SIG-M5 (cell line): ENCODE measurements at regions not wholly inside any gene's neighbourhood (a gene's known extent, or its start where the extent isn't known, plus 50 kb on each side); places are given as distances from the start of the nearest gene placed in this dataset.
"Not testable (repeated sequence)": the region's sequence is repeated elsewhere in the genome, so short reads cannot be mapped to it uniquely, and the experiment has no call there.

Experiments used
- DNase-seq: peaks from one replicate; lab custom pipeline; 2025; lab: John Stamatoyannopoulos, UW

DNA sequence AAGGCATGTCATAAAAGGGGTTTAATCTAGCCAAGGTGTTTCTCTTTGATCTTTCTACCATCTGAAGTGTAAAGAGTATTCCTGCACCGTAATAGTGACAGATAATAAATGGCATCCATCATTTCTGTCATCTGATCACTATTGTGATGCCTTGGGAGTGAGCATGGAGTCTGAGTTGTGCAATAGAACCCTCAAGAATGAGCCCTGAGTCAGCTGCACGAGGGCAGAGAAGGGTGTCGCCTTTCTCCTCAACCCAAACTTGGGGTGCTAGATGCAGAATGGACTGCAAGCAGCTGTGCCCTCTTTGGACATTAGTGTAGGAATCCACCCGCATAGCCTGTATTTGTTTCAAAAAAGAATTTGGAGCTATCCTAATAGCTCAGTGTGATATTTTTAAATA, 115.2 kb downstream of the ZNF37A start:
- DNase-seq: no peak

DNA sequence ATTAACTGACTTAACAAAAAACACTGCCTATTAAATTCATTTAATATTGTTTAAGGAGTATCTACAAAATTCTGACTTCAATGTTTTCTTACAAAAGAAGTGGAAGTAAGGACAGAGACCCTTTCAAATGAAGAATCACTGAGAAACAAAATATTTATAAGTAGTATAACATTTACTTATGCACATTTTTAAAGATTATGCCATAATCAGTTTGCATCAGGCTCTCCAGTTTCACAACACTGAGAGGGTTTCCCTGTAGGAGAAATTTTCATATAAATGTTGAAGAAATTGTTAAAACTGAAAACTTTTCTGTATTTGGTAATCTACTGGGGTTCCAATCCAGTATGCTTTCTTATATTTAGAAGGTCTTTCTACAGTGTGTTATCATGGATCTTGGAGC, 115.6 kb downstream of the ZNF37A start:
- DNase-seq: not testable (repeated sequence)

DNA sequence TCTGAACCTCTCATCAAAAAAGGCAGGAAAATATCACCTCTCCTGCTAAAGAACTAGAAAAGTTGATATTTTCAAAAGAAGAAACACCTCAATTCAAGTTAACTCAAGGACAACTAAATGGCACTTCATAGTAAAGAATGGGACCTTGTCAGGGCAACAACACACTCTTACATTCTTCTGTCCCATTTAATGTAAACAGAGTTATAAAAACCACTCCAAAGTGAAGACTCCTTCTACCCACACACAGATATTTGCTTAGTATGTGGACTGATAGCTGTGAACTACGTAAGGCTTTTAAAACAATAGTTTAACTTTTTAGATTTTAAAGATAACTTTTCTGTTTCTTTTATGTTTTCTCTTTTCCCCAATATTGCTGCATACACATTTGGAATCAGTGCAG, 118.3 kb downstream of the ZNF37A start:
- DNase-seq: no peak

DNA sequence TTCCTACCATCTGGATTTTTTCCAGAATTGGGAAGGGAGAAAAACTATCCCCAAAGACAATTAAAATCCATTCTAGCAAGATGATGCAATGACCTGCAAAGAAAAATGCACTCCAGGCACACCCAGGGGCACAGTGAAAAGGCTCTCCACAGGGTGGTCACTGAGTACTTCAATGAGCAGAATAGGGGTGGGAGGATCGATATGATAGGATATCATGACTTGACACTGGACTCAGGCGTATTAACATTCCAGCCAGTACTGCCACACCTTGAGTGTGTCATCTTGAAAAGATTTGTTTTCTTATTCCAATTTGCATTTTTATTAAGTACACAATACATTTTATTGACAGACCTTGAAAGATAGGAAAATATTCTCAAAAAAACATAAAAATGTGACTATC, 132.2 kb downstream of the ZNF37A start:
- DNase-seq: no peak

DNA sequence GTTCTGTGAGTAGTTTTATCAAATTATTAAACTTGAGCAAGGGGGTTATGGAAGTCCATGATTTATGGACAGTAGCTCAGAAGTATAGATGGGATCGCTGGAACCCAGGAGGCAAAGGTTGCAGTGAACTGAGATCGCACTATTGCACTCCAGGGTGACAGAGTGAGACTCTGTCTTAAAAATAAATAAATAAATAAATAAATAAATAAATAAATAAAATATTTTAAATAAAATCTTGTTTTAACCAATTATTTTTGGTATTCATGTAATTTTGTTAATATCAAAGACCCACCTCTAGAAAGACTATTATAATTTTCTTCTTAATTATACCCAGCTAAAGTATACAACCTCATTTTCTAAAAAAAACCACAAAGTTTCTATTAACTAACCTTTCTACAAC, 134.3 kb downstream of the ZNF37A start:
- no peak for DNase-seq

DNA sequence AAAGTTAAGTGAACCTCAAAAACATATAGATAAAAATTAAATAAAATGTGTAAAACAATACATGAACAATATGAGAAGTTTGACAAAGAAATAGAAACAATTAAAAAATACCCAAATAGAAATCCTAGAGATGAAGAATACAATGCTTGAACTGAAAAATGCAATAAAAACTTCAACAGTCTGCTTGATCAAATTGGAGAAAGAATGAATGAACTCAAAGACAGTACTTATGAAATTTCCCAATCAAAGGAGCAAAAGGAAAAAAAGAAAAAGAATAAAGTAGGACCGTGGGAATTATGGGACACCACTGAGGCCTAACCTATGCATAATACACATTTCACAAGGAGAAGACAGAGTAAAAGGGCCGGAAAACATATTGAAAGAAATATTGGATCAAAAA, 144.3 kb downstream of the ZNF37A start:
- not testable (repeated sequence) for DNase-seq

DNA sequence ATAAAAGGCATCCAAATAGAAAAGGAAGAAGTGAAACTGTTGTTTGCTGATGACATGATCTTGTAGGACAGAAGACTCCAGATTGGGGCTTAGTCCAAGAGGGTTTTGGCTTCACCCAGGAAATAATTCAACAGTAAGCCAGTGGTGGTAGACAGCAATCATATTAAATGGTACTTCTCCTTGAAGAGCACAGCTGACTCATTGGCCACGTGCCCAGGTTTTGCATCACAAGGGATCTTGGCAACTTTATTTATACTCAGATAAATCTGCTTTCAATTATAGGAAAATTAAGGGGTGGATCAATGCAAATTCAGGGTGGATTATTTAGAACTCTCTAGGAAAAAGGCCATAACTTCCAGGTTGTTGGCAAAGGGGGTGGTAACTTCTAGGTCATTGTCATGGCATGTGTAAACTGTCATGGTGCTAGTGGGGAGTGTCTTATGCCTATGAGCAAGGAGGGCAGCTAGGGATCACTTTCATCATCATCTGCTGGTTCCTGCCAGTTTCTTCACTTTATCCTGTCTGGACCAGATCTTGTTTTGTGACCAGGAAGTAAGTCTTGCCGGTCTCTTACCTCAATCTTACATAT, 148.0 kb downstream of the ZNF37A start:
- DNase-seq: not testable (repeated sequence)

DNA sequence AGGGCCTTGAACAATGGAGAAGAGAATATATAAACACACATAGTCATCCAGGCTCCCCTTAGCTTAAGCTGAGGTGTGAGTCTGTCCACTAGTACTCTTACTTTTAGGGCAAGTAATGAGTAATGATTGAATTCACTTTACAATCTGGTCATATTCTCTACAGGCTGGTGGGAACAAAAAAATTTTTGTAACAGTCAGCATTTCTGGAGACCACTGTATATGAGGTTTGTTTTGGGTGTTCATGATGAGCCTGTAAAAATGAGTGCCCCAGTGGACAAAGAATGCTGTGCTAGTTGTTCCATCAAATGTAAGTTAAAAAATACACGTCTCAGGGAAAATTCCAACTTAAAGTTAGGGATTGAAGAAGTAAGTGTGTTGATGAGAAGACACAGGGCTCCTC, 154.0 kb downstream of the ZNF37A start:
- DNase-seq: not testable (repeated sequence)

DNA sequence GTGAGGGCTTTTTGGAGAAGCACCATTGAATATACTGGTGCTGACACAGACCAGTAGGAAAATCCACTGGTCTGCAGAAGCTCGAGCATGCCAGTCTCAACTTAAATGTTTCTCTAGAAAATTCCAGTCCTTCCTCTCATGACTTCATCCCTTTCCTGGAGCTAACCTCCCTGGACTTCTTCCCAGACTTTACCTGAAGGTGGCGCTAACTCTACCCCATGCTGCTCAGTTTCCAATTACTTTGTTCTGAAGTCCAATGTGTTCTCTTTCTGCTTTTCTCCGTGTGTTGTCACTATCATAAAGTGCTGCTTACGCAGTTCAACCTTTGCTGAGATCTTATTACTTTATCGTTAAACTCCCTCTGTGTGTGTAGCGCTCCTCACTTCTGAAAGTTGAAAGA, 158.4 kb downstream of the ZNF37A start:
- not testable (repeated sequence) for DNase-seq

DNA sequence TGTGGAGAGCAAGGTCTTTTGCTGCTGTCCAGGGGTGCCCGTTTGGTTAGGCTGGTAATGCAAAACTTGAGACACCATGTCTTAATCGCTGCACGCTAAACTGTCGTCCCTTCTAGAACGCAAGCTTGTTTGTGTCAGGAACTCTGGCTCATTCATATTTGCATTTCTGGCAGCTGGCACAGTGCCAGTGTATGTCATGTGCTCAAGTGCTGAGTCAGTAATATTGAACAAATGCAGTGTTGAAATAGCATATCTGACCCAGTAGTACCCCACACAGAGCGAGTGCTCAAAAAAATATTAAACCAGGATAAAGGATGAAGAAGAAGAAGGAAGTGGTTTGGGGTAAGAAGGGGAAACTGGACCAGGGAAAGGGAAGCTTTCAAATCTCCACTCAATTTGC, 173.4 kb downstream of the ZNF37A start:
- DNase-seq: not testable (repeated sequence)

DNA sequence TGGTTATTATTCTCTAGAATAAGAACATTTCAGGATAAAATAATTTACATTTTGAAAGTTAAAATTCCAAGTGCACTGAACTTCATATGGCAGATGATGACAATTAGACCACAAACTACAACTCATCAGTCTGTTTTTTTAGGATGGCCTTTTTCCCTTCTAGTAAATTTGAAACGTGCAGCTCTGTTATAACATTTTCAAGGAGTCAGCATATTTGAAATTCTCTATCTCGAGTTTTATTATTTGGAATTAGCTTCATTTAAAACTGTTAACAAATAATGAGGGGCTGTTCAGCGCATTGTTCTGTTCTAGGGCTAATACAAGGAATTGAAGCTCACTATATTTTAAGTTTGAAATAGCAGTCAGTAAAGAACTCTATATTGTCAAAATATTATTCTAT, 176.9 kb downstream of the ZNF37A start:
- DNase-seq: not testable (repeated sequence)

DNA sequence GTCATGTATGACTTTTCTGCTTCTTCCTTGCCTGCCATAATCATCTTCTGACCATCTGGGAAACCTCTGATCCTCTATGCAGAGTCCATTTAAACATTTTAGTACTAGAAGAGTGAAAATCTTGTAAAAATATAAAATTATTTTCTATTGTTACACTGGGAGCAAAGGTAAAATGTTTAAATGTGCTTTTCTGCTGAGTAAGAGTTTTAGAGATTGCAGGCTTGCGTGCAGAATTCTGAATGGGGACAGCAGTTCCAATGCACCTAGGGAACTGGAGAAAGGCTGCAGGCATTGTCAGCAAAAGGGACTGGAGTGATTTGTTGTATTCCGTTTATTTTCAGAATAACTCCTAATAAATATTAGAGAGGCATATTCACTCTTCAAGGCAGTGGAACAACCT, 180.7 kb downstream of the ZNF37A start:
- DNase-seq: not testable (repeated sequence)

DNA sequence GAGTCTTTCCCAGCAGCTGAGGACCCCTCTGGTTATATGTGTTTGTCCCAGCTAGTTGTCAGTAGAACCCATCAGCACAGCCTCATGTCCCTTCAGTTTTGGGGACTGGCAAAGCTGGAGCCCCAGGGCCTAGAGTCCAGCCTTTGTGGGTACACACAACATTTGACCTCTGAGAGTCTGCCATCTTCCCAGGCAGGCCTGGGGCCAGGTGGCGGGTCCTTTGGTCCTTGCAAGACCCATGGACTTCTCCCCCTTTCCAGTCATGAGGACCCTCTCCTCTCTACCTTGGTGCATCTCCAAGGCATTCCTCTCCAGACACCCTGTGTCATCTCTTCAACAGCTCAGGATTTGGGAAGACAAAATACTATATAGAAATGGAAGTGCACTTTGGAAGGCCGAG, 198.4 kb downstream of the ZNF37A start:
- DNase-seq: not testable (repeated sequence)

DNA sequence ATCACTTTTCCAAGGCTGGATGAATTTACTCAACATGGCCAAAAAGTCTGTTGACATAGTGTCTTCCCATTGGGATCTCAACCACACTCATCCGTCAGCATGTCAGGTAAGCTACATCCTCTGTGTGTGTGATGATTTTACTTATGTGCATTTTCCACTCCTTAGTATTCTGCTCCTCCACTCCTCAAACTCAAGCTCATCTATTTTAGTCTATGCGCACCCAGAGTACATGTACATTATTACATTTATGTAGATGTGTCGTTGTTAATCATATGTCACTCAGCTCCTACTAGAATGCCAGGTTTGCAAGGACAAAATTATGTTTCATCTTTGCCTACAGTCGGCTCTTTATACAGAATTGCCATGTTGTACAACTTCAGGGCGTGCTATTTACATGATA, 216.0 kb downstream of the ZNF37A start:
- DNase-seq: not testable (repeated sequence)

DNA sequence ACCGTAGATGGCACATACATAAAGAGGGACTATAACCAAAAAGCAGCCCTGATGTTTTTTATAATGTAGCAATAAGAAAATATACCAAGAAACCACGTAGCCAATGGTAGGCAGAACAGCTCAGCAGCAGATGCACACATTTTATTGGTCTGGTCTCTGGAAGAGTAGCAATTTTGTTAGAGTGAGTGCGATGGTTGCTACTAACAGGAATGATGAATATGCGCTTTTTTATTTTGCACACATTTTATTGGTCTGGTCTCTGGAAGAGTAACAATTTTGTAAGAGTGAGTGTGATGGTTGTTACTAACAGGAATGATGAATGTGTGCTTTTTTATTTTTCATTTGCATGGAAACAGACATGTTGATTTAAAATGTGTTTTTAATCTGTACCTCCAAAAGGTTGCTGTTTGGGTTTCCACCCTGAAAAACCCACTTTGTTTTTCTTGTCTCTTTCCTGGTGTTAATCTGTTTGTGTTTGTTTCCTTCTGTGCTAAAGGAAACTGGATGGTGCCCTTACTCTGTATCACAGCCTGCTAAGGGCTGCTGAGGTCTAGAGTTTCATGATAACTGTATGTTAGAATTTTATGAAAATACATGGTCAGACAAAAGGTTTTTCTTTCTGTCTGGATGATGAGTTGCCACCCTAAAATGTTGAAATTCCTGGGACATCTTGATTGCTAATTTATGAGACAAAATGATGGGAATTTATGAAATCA, 221.1 kb downstream of the ZNF37A start:
- DNase-seq: not testable (repeated sequence)

DNA sequence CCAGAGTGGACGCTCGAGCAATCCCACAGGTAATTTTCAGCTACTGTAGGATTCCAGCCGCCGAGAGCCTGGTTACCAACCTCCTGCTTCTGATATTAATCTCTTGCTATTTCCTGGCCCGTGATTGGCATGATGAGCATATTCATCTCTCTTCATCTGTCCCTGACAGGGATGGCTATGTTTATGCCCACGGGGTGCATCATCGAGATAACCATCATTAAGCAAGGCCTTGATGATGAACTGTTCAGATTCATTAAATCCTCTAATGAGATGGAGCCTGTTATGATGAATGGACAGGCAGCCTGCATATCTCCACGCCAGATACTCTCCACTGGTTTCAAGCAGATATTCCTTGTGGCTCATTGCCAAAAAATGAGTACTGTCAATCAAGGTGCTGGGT, 227.3 kb downstream of the ZNF37A start:
- not testable (repeated sequence) for DNase-seq

DNA sequence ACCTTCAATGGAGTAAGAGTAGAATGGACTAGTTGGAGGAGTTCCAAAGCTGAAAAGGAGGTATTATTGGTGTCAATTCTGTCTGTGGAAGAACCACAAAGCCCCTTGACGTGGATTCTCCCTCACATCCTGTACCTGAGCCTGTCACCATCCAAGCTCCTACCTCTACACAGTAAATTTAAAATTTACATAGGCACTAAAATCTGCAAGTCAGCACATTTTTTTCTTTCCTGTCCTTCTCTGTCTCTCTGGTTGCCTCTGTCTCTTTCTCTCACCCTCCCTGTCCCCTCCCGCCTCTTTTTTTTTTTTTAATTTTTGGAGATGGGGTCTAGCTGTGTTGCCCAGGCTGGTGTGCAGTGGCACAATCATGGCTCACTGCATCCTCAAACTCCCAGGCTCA, 236.2 kb downstream of the ZNF37A start:
- not testable (repeated sequence) for DNase-seq

DNA sequence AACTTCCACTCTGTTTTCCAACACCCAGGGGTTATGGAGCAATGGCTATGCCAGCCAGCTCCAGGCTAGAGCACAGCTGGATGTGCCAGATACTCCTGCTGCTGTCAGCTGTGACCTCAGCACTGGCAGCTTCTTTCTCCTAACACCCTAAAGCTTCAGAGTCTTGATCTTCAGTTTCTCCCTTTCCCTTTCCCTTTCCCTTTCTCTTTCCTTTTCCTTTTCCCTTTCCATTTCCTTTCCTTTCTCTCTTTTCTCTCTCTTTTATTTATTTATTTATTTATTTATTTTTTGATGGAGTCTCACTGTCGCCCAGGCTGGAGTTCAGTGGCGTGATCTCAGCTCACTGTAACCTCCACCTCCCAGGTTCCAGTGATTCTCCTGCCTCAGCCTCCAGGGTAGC, 237.0 kb downstream of the ZNF37A start:
- DNase-seq: not testable (repeated sequence)

DNA sequence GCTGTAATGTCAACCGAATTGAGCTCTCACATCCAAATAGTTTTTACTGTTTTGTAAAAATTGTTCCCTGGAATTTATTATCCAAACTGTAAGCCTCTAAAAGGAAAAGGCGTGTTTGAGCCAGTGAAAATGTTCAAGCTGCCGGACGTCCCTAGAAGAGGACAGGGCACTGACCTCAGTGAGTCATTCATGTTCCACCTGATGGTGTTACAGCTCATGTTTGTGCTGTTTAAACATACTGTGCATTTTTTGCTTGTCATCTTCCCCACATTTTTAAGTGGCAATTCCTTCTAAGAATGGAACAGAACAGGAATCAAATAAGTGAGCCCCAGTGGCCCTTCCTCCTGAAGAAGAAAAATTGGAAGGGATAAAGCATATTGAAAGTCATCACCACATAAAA, 239.6 kb downstream of the ZNF37A start:
- DNase-seq: not testable (repeated sequence)

DNA sequence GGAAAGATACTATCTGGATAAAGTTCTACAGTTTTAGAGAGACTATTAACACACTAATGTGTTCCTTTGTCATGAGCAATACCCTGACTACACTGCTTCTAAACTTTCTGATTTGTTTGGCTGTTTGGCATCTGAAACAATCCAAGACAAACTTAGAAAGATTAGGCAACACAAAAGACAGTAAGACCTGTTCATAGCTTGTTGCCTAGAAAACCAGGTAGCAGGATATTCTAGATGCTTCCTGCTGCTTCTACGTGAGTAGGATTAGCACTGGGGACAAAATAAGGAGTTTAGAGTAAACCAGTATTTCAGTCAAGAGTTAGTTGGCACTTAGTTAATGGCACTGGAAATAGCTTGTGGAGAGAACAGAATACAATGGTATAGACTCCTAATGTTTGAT, 256.5 kb downstream of the ZNF37A start:
- not testable (repeated sequence) for DNase-seq

DNA sequence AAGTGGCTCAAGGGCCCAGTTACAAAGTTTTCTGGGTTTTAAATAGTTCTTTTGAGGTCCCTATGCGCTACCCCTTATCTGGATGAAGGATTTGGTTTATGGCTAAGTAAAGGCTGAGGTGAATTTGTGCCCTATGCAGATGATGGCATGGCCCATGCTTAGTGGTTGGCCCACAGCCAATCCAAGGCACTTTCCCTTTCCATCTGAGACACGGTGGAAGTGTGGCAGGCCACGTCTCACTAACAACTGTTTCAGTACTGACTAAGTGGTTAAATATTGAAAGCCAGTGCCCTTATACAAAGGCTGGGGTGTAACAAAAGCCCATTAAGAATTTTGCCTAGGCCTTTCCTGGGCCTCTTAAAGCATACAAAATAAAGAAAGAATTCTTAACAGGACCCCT, 260.3 kb downstream of the ZNF37A start:
- DNase-seq: not testable (repeated sequence)

DNA sequence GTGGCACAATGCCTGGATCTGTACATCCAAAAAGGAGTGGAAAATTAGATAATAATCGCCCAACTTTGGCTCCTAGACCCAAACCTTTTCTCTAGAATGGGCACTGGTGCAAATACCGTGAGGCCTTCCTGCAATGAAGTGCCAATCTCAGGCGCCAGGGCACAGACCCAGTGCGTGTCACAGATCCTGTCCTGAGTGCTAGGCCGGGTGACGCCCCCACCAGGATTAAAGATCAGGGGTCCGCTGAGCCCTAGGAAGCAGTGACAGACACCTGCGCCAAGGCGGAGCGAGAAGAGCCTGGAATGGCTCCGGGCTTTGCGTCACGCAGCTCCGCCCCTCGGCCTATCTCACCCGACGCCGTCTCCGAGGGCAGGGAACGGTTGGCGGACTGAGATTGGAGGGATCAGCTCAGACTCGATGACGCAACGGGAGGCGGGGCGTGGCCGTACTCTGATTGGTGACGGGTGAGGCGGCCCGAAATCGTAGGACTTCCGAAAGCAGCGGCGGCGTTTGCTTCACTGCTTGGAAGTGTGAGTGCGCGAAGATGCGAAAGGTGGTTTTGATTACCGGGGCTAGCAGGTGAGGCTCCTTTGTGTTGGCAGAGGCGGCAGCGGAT, 261.9 kb downstream of the ZNF37A start:
- DNase-seq: not testable (repeated sequence)

DNA sequence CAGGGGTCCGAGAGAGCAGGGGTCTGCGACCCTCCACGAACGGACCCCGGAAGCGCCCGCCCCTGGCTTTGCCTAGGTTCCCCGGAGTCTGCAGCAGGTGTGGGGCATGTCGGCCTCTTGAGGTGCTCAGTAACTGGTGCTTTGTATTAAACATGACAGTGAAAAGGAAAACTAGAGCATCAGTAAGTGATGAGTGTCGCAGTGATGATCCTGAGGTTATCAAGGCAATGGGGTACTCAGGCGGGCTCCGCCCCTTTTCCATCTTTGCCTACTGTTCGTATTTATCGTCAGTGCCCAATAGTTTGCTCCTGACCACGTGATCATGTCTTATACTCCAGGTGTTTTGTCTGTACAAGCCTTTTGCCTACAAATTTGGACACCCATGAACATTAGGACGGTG, 262.4 kb downstream of the ZNF37A start:
- DNase-seq: not testable (repeated sequence)
